ACC112 (cell line): ENCODE measurements at regions not wholly inside any gene's neighbourhood (a gene's known extent, or its start where the extent isn't known, plus 50 kb on each side); places are given as distances from the start of the nearest gene placed in this dataset.
"Not testable (repeated sequence)": the region's sequence is repeated elsewhere in the genome, so short reads cannot be mapped to it uniquely, and the experiment has no call there.

Source experiments
- H2AFZ ChIP-seq: fragments of 200-600 bp; sonication (generic); one replicate; pipeline ENCODE4 v1.6.0; 2017; ENCODE audit warnings: antibody characterized with exemption, low read length; ENCODE audit not compliant: unreplicated experiment
- H3K27ac ChIP-seq: fragments of 200-600 bp; sonication (generic); 2 replicates; pipeline ENCODE4 v1.5.1; 2014; ENCODE audit warnings: low read depth, mild to moderate bottlenecking, antibody characterized with exemption, low read length, moderate library complexity
- H3K27me3 ChIP-seq: fragments of 200-600 bp; sonication (generic); 2 replicates; pipeline ENCODE4 v1.6.1; 2014; ENCODE audit warnings: mild to moderate bottlenecking, antibody characterized with exemption, low read length, moderate library complexity, mixed read lengths; ENCODE audit not compliant: insufficient read depth
- H3K36me3 ChIP-seq: fragments of 200-600 bp; sonication (generic); 2 replicates; pipeline ENCODE4 v1.6.1; 2016; ENCODE audit warnings: mild to moderate bottlenecking, antibody characterized with exemption, low read length, moderate library complexity, mixed read lengths; ENCODE audit not compliant: insufficient read depth
- H3K4me1 ChIP-seq: fragments of 200-600 bp; sonication (generic); one replicate; pipeline ENCODE4 v1.6.1; 2016; ENCODE audit warnings: low read length, mixed read lengths; ENCODE audit not compliant: insufficient read depth, unreplicated experiment, control insufficient read depth
- H3K4me3 ChIP-seq: fragments of 200-600 bp; sonication (generic); 2 replicates; pipeline ENCODE4 v1.5.1; 2014; ENCODE audit warnings: mild to moderate bottlenecking, low read depth, low read length
- H3K79me2 ChIP-seq: fragments of 200-600 bp; sonication (generic); one replicate; pipeline ENCODE4 v1.6.0; 2016; ENCODE audit warnings: low read length; ENCODE audit not compliant: control insufficient read depth, unreplicated experiment, insufficient read depth

DNA sequence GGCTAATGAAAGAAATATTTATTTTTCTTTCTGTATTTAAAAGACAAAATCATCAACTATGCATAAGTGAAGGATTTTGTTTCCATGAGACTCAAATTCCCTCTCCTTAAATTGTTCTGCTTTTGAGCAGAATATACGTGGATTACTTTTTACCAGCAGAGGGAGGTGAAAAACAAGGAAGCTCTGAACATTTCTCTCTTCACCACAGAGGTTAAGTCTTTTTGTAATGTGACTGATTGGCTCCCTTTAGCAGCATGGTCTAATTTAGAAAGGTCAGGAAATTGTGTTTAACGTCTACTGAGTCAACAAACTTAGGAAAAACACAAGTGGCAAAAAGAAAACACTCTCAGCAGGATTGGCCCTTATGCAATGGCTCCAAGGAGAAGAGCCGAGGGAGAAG, 55.1 kb upstream of the F9 start:
- Histone ChIP-seq H3K4me3 (no peak overlapping the region), H3K4me1 (no peaks in the 10 kb centered on the region), H3K27ac (no peak overlapping the region), H3K36me3 (no peaks in the 10 kb centered on the region), H2AFZ (no peak overlapping the region), H3K27me3 (no peaks in the 10 kb centered on the region), H3K79me2 (no peaks in the 10 kb centered on the region)

GRCh38 chrX:139461945-139462344, 68.6 kb upstream of the F9 start:
- H2AFZ ChIP-seq, H3K79me2 ChIP-seq, H3K27me3 ChIP-seq, H3K4me3 ChIP-seq, H3K36me3 ChIP-seq, H3K4me1 ChIP-seq, H3K27ac ChIP-seq: not testable (repeated sequence)

DNA sequence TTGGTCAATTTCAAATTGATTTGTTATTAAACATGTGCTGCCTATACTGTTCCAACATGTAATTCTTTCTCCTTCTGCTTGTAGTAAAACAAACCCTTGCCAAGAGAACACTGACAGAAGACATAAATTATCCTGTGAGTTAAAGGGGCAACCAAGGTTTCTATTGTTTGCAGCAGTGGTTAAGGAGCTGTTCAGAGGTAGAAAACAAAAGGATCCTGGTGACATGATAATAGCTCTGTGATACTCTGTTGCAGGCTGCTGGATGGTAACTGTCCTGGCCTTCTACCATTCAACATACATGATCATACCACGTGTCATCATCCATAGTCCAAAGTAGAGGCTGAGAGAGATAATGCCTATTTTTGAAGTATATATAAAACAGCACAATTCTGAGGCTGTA, 75.8 kb upstream of the F9 start:
- Histone ChIP-seq H3K36me3 (no peaks in the 10 kb centered on the region), H3K27ac (no peak overlapping the region), H3K79me2 (no peaks in the 10 kb centered on the region), H3K4me3 (no peak overlapping the region), H2AFZ (no peak overlapping the region), H3K4me1 (no peaks in the 10 kb centered on the region), H3K27me3 (no peaks in the 10 kb centered on the region)

- Histone ChIP-seq H3K79me2 (no peaks in the 10 kb centered on the region), H3K27ac (no peak overlapping the region), H3K4me3 (no peak overlapping the region), H3K4me1 (no peaks in the 10 kb centered on the region), H3K36me3 (no peaks in the 10 kb centered on the region), H3K27me3 (no peaks in the 10 kb centered on the region), H2AFZ (no peak overlapping the region)
These were observed 81.5 kb upstream of the F9 start for GRCh38 chrX:139448996-139449395.

DNA sequence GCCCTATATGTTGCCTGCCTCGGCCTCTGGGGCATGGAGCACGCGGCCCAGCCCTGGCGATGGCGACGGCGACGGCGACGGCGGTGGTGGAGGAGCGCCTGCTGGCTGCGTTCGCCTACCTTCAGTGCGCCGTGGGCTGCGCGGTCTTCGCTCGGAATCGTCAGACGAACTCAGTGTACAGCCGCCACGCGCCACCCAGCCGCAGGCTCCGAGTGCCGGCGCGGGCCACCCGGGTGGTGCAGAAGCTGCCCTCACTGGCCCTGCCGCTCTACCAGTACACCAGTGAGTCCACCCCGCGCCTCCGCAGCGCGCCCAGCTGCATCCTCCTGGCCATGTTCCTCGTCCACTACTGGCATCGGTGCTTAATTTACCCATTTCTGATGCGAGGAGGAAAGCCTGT, 83.7 kb upstream of the F9 start:
- H3K79me2 ChIP-seq = no peaks in the 10 kb centered on the region
- no peaks in the 10 kb centered on the region for H3K27me3 ChIP-seq
- no peak overlapping the region for H3K27ac ChIP-seq
- no peaks in the 10 kb centered on the region for H3K4me1 ChIP-seq
- no peak overlapping the region for H2AFZ ChIP-seq
- no peak overlapping the region for H3K4me3 ChIP-seq
- H3K36me3 ChIP-seq = no peaks in the 10 kb centered on the region

DNA sequence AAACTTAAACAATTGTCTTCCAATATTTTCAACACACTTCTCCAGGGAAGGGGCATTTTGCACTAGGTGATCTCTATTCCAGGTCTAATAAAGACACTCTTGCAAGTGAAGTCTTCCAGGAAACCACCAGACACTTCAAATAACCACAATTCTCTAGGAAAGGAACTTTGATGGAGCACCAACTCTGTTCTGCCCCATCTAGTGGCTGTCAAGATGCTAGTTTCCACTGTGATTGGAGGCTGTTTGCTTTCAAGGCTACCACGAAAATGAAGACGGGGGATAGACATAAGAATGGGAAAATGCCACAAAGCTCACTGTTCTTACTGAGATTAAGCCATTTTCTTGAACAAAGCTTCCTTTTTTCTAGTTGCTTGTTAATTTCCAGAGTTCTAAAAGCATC, 100.6 kb upstream of the F9 start:
- Histone ChIP-seq H3K4me3 (no peak overlapping the region), H3K27me3 (no peaks in the 10 kb centered on the region), H3K27ac (no peak overlapping the region), H3K4me1 (no peaks in the 10 kb centered on the region), H2AFZ (no peak overlapping the region), H3K36me3 (no peaks in the 10 kb centered on the region), H3K79me2 (no peaks in the 10 kb centered on the region)

- H3K27me3 ChIP-seq = no peaks in the 10 kb centered on the region
- no peak overlapping the region for H3K4me3 ChIP-seq
- no peaks in the 10 kb centered on the region for H3K79me2 ChIP-seq
- no peak overlapping the region for H2AFZ ChIP-seq
- no peak overlapping the region for H3K27ac ChIP-seq
- no peaks in the 10 kb centered on the region for H3K36me3 ChIP-seq
- no peaks in the 10 kb centered on the region for H3K4me1 ChIP-seq
These were observed 107.4 kb upstream of the F9 start for GRCh38 chrX:139423186-139423585.

DNA sequence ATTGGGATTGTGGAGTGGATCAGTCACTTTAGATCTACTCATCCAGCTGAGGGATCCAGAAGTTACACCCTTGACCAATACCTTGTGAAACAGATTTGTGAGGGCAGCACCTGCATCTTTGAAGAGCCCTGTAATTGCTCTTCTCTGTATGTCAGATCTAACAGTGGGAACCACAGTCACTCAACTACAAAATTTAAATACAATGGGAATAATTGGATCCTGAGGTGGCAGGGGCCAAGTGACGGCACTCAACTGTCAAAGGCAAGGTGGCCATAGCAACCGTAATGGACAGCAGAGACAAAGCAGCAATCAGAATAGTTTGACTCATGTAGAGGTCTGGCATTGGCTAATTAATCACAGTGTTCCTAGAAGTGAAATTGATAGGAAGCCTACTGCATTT, 132.3 kb upstream of the F9 start:
- H3K36me3 ChIP-seq, H3K4me1 ChIP-seq, H2AFZ ChIP-seq: not testable (repeated sequence)

GRCh38 chrX:139388254-139388653, 142.3 kb upstream of the F9 start:
- H3K79me2 ChIP-seq = no peaks in the 10 kb centered on the region
- no peaks in the 10 kb centered on the region for H3K36me3 ChIP-seq
- no peaks in the 10 kb centered on the region for H3K4me1 ChIP-seq
- H3K27ac ChIP-seq = no peak overlapping the region
- no peak overlapping the region for H2AFZ ChIP-seq
- H3K4me3 ChIP-seq = no peak overlapping the region
- no peaks in the 10 kb centered on the region for H3K27me3 ChIP-seq

More for the DNA sequence above, 132.3 kb upstream of the F9 start:
- H3K27ac ChIP-seq, H3K27me3 ChIP-seq, H3K4me3 ChIP-seq, H3K79me2 ChIP-seq: not testable (repeated sequence)

- H3K27me3 ChIP-seq = no peaks in the 10 kb centered on the region
- H3K79me2 ChIP-seq = no peaks in the 10 kb centered on the region
- H3K4me1 ChIP-seq = no peaks in the 10 kb centered on the region
- no peak overlapping the region for H3K27ac ChIP-seq
- no peak overlapping the region for H3K4me3 ChIP-seq
- no peaks in the 10 kb centered on the region for H3K36me3 ChIP-seq
- no peak overlapping the region for H2AFZ ChIP-seq
These were observed 148.0 kb upstream of the F9 start for GRCh38 chrX:139382529-139382928.

GRCh38 chrX:139376547-139376946, 154.0 kb upstream of the F9 start:
- H2AFZ ChIP-seq, H3K4me3 ChIP-seq, H3K27ac ChIP-seq, H3K27me3 ChIP-seq, H3K4me1 ChIP-seq, H3K36me3 ChIP-seq, H3K79me2 ChIP-seq: not testable (repeated sequence)

DNA sequence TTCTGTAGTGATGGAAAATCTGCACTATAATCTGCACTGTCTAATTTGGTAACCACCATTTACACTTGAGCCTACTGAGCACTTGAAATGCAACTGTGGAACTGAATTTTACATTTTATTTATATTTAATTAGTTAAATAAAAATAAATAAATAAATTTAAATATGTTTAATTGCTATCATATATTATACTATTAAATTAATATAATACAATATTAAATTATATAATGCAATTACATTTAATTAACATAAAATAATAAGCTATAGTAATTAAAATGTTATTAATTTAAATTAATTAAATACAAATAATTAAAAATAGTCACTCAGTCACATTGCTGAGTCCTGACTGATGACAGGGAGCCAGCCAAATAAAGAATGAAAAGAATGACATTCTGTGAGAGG, 170.2 kb upstream of the F9 start:
- no peaks in the 10 kb centered on the region for H3K4me1 ChIP-seq
- H2AFZ ChIP-seq = no peak overlapping the region
- no peak overlapping the region for H3K4me3 ChIP-seq
- no peak overlapping the region for H3K27ac ChIP-seq
- no peaks in the 10 kb centered on the region for H3K79me2 ChIP-seq
- no peaks in the 10 kb centered on the region for H3K36me3 ChIP-seq
- H3K27me3 ChIP-seq = no peaks in the 10 kb centered on the region
